Neural cell (in vitro differentiated cells): ENCODE measurements at regions not wholly inside any gene's neighbourhood (a gene's known extent, or its start where the extent isn't known, plus 50 kb on each side); places are given as distances from the start of the nearest gene placed in this dataset.

Experiments
- H2AFZ ChIP-seq: fragments of 200-600, 300-800 bp; sonication (generic), shearing (Covaris generic); 2 replicates; pipeline ENCODE4 v1.6.0; 2014; ENCODE audit warnings: low read depth, mild to moderate bottlenecking, antibody characterized with exemption, low read length, moderate library complexity
- H3F3A ChIP-seq: fragments of 200-600 bp; shearing (Covaris generic); 2 replicates; pipeline ENCODE4 v1.6.1; 2016; ENCODE audit warnings: mild to moderate bottlenecking, moderate library complexity, mixed read lengths, antibody characterized with exemption, low read length; ENCODE audit not compliant: insufficient read depth, poor library complexity, severe bottlenecking
- H3K27ac ChIP-seq: fragments of 200-600, 300-800 bp; sonication (generic), shearing (Covaris generic); 2 replicates; pipeline ENCODE4 v1.5.1; 2014; ENCODE audit warnings: mild to moderate bottlenecking, low read length, moderate library complexity
- H3K27me3 ChIP-seq: fragments of 300-800, 200-600 bp; sonication (generic), shearing (Covaris generic); 2 replicates; pipeline ENCODE4 v1.6.0; 2014; ENCODE audit warnings: mild to moderate bottlenecking, low read depth, low read length, moderate library complexity; ENCODE audit not compliant: insufficient read depth
- H3K36me3 ChIP-seq: fragments of 300-800, 200-600 bp; sonication (generic), shearing (Covaris generic); 2 replicates; pipeline ENCODE4 v1.5.1; 2014; ENCODE audit warnings: mild to moderate bottlenecking, antibody characterized with exemption, low read length, moderate library complexity; ENCODE audit not compliant: insufficient read depth
- H3K4me2 ChIP-seq: fragments of 300-800, 200-600 bp; sonication (generic), shearing (Covaris generic); 2 replicates; pipeline ENCODE4 v1.6.0; 2014; ENCODE audit warnings: mild to moderate bottlenecking, low read length
- H3K4me3 ChIP-seq: fragments of 300-800, 200-600 bp; sonication (generic), shearing (Covaris generic); 2 replicates; pipeline ENCODE4 v1.5.1; 2014; ENCODE audit warnings: mild to moderate bottlenecking, low read length, moderate library complexity
- H3K79me2 ChIP-seq: fragments of 200-600 bp; shearing (Covaris generic); replicated peaks from 2 replicates; pipeline ENCODE4 v1.6.0; 2014; ENCODE audit warnings: mild to moderate bottlenecking, low read length, moderate library complexity; ENCODE audit not compliant: insufficient read depth
- H3K9ac ChIP-seq: fragments of 300-800, 200-600 bp; sonication (generic), shearing (Covaris generic); 2 replicates; pipeline ENCODE4 v1.6.1; 2016; ENCODE audit warnings: mild to moderate bottlenecking, low read length, mixed read lengths
- H3K9me2 ChIP-seq: fragments of 200-600 bp; shearing (Covaris generic); 2 replicates; pipeline ENCODE4 v1.6.1; 2016; ENCODE audit warnings: mild to moderate bottlenecking, low read length, mixed read lengths; ENCODE audit not compliant: insufficient read depth
- H3K9me3 ChIP-seq: fragments of 200-600, 300-800 bp; sonication (generic), shearing (Covaris generic); 2 replicates; pipeline ENCODE4 v1.6.1; 2016; ENCODE audit warnings: mild to moderate bottlenecking, mixed run types, low read length, moderate library complexity, mixed read lengths
- H4K20me1 ChIP-seq: fragments of 200-600 bp; shearing (Covaris generic); 2 replicates; pipeline ENCODE4 v1.6.1; 2016; ENCODE audit warnings: mild to moderate bottlenecking, mixed run types; ENCODE audit not compliant: insufficient read depth
- EP300 ChIP-seq: fragments of 450-650 bp; conservative IDR thresholded peaks from 2 replicates; pipeline ENCODE4 v1.6.1; 2014; ENCODE audit warnings: antibody characterized with exemption, mild to moderate bottlenecking, moderate library complexity; ENCODE audit not compliant: poor library complexity, severe bottlenecking
- EZH2 ChIP-seq: fragments of 200-600, 300-800 bp; shearing (Covaris generic), sonication (generic); IDR thresholded peaks from 2 replicates; pipeline ENCODE4 v1.6.1; 2014; ENCODE audit warnings: antibody characterized with exemption, low read length, borderline replicate concordance, mild to moderate bottlenecking; ENCODE audit not compliant: insufficient read depth, poor library complexity, severe bottlenecking
- MXI1 ChIP-seq: fragments of 450-650 bp; conservative IDR thresholded peaks from 2 replicates; pipeline ENCODE4 v1.6.1; 2014; ENCODE audit warnings: antibody characterized with exemption, mild to moderate bottlenecking; ENCODE audit not compliant: poor library complexity, severe bottlenecking
- POLR2AphosphoS5 ChIP-seq: IDR thresholded peaks from 2 replicates; pipeline ENCODE4 v1.6.1; 2012
- RAD21 ChIP-seq: fragments of 450-650 bp; conservative IDR thresholded peaks from 2 replicates; pipeline ENCODE4 v1.6.1; 2014; ENCODE audit warnings: antibody characterized with exemption, mild to moderate bottlenecking, moderate library complexity
- REST ChIP-seq: IDR thresholded peaks from 2 replicates; pipeline ENCODE4 v1.6.1; 2012; ENCODE audit warnings: borderline replicate concordance
- SMC3 ChIP-seq: fragments of 450-650 bp; conservative IDR thresholded peaks from 2 replicates; pipeline ENCODE4 v1.6.1; 2014; ENCODE audit warnings: antibody characterized with exemption, mild to moderate bottlenecking, moderate library complexity; ENCODE audit not compliant: poor library complexity
- TAF1 ChIP-seq: IDR thresholded peaks from 2 replicates; pipeline ENCODE4 v1.6.1; 2012; ENCODE audit warnings: low read depth
- TF ChIP-seq, protein P1 (sequence below): fragments of 450-650 bp; IDR thresholded peaks from 2 replicates; pipeline ENCODE4 v1.5.1; 2014; ENCODE audit warnings: antibody characterized with exemption, mild to moderate bottlenecking, moderate library complexity; ENCODE audit not compliant: poor library complexity, severe bottlenecking

GRCh38 chr13:109881347-109881725, 95.0 kb upstream of the IRS2 start:
- no peaks in the 10 kb centered on the region for H3K9me3 ChIP-seq
- H3K9ac ChIP-seq: no peak overlapping the region
- no peak overlapping the region for H3K4me3 ChIP-seq
- H3K36me3 ChIP-seq: no peaks in the 10 kb centered on the region
- no peaks in the 10 kb centered on the region for H3K79me2 ChIP-seq
- H3K4me2 ChIP-seq: no peak overlapping the region
- H4K20me1 ChIP-seq: no peaks in the 10 kb centered on the region
- H2AFZ ChIP-seq: no peak overlapping the region
- no peak overlapping the region for H3K27ac ChIP-seq
- H3K27me3 ChIP-seq: no peaks in the 10 kb centered on the region
- H3K9me2 ChIP-seq: no peaks in the 10 kb centered on the region
- H3F3A ChIP-seq: no peaks in the 10 kb centered on the region
- no peak for TF ChIP-seq REST
- no peak for TF ChIP-seq MXI1
- no peak for TF ChIP-seq RAD21
- no peak for TF ChIP-seq EZH2
- no peak for TF ChIP-seq POLR2AphosphoS5
- TF ChIP-seq EP300: no peak
- no peak for TF ChIP-seq SMC3
- TF ChIP-seq, protein P1, sequence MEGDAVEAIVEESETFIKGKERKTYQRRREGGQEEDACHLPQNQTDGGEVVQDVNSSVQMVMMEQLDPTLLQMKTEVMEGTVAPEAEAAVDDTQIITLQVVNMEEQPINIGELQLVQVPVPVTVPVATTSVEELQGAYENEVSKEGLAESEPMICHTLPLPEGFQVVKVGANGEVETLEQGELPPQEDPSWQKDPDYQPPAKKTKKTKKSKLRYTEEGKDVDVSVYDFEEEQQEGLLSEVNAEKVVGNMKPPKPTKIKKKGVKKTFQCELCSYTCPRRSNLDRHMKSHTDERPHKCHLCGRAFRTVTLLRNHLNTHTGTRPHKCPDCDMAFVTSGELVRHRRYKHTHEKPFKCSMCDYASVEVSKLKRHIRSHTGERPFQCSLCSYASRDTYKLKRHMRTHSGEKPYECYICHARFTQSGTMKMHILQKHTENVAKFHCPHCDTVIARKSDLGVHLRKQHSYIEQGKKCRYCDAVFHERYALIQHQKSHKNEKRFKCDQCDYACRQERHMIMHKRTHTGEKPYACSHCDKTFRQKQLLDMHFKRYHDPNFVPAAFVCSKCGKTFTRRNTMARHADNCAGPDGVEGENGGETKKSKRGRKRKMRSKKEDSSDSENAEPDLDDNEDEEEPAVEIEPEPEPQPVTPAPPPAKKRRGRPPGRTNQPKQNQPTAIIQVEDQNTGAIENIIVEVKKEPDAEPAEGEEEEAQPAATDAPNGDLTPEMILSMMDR: no peak
- TF ChIP-seq TAF1: no peak

GRCh38 chr13:109880371-109881346, 94.3 kb upstream of the IRS2 start:
- no peak overlapping the region for H3K4me3 ChIP-seq
- H3K9ac ChIP-seq: no peak overlapping the region
- H3K79me2 ChIP-seq: no peaks in the 10 kb centered on the region
- H3K36me3 ChIP-seq: no peaks in the 10 kb centered on the region
- no peak overlapping the region for H3K27ac ChIP-seq
- no peak overlapping the region for H3K4me2 ChIP-seq
- H3K27me3 ChIP-seq: no peaks in the 10 kb centered on the region
- H3F3A ChIP-seq: no peaks in the 10 kb centered on the region
- no peak for TF ChIP-seq TAF1
- no peak overlapping the region for H2AFZ ChIP-seq
- H3K9me3 ChIP-seq: no peaks in the 10 kb centered on the region
- no peaks in the 10 kb centered on the region for H4K20me1 ChIP-seq
- H3K9me2 ChIP-seq: no peaks in the 10 kb centered on the region
